ENCODE measurements at regions not wholly inside any gene's neighbourhood (a gene's known extent, or its start where the extent isn't known, plus 50 kb on each side); places are given as distances from the start of the nearest gene placed in this dataset.
"Not testable (repeated sequence)": the region's sequence is repeated elsewhere in the genome, so short reads cannot be mapped to it uniquely, and the experiment has no call there.

GRCh38 chr3:177626045-177626444, 428.8 kb upstream of the TBL1XR1 start:
- Histone ChIP-seq H3K4me2 (ENCODE audit: low read length) (no peak overlapping the region), H3K36me3 (ENCODE audit: insufficient read depth, low read length) (no peaks in the 10 kb centered on the region), H3K9me2 (ENCODE audit: insufficient read depth, low read length) (no peaks in the 10 kb centered on the region), H3F3A (ENCODE audit: insufficient read depth, low read length, poor library complexity, severe bottlenecking) (no peaks in the 10 kb centered on the region), H4K20me1 (ENCODE audit: insufficient read depth) (no peaks in the 10 kb centered on the region), H2AFZ (ENCODE audit: low read depth, low read length) (no peak overlapping the region), H3K4me3 (ENCODE audit: low read length) (no peak overlapping the region), H3K9me3 (ENCODE audit: low read length) (no peaks in the 10 kb centered on the region), H3K27me3 (ENCODE audit: insufficient read depth, low read depth, low read length) (no peaks in the 10 kb centered on the region), H3K9ac (ENCODE audit: low read length) (no peak overlapping the region), H3K79me2 (replicated peaks; ENCODE audit: insufficient read depth, low read length) (no peaks in the 10 kb centered on the region), H3K27ac (ENCODE audit: low read length) (no peak overlapping the region)
- no peak for TF ChIP-seq TAF1 (IDR thresholded peaks at IDR 0.05; ENCODE audit: low read depth)
- TF ChIP-seq POLR2AphosphoS5 (IDR thresholded peaks at IDR 0.05) = no peak
- no peak for TF ChIP-seq SMC3 (conservative IDR thresholded peaks at IDR 0.05; ENCODE audit: poor library complexity)
- TF ChIP-seq RAD21 (conservative IDR thresholded peaks at IDR 0.05) = no peak
- TF ChIP-seq REST (IDR thresholded peaks at IDR 0.05; ENCODE audit: borderline replicate concordance) = no peak

- not testable (repeated sequence) for H3K9me2 ChIP-seq (ENCODE audit: insufficient read depth, low read length); H3K9ac ChIP-seq (ENCODE audit: low read length); H3K79me2 ChIP-seq (replicated peaks; ENCODE audit: insufficient read depth, low read length); H4K20me1 ChIP-seq (ENCODE audit: insufficient read depth); H3K9me3 ChIP-seq (ENCODE audit: low read length); H3K4me2 ChIP-seq (ENCODE audit: low read length); H3K27ac ChIP-seq (ENCODE audit: low read length); H3K27me3 ChIP-seq (ENCODE audit: insufficient read depth, low read depth, low read length); H3K4me3 ChIP-seq (ENCODE audit: low read length); H3F3A ChIP-seq (ENCODE audit: insufficient read depth, low read length, poor library complexity, severe bottlenecking); H3K36me3 ChIP-seq (ENCODE audit: insufficient read depth, low read length); H2AFZ ChIP-seq (ENCODE audit: low read depth, low read length)
Measured at GRCh38 chr3:177628095-177628719, 430.9 kb upstream of the TBL1XR1 start.

GRCh38 chr3:177629276-177629675, 432.0 kb upstream of the TBL1XR1 start:
- Histone ChIP-seq H4K20me1 (ENCODE audit: insufficient read depth) (no peaks in the 10 kb centered on the region), H3K27me3 (ENCODE audit: insufficient read depth, low read depth, low read length) (no peaks in the 10 kb centered on the region), H3K9me3 (ENCODE audit: low read length) (no peaks in the 10 kb centered on the region), H3K9me2 (ENCODE audit: insufficient read depth, low read length) (no peaks in the 10 kb centered on the region), H3K4me2 (ENCODE audit: low read length) (no peak overlapping the region), H2AFZ (ENCODE audit: low read depth, low read length) (no peak overlapping the region), H3K4me3 (ENCODE audit: low read length) (no peak overlapping the region), H3K9ac (ENCODE audit: low read length) (no peak overlapping the region), H3K79me2 (replicated peaks; ENCODE audit: insufficient read depth, low read length) (no peaks in the 10 kb centered on the region), H3K27ac (ENCODE audit: low read length) (no peak overlapping the region), H3K36me3 (ENCODE audit: insufficient read depth, low read length) (no peaks in the 10 kb centered on the region), H3F3A (ENCODE audit: insufficient read depth, low read length, poor library complexity, severe bottlenecking) (no peaks in the 10 kb centered on the region)
- peak; percentile 20 for TF ChIP-seq EP300 (conservative IDR thresholded peaks at IDR 0.05; ENCODE audit: poor library complexity, severe bottlenecking)
- TF ChIP-seq REST (IDR thresholded peaks at IDR 0.05; ENCODE audit: borderline replicate concordance) = no peak

Data from neural cell (in vitro differentiated cells).